HepG2 (cell line): ENCODE measurements at regions not wholly inside any gene's neighbourhood (a gene's known extent, or its start where the extent isn't known, plus 50 kb on each side); places are given as distances from the start of the nearest gene placed in this dataset.

Source experiments
- ATAC-seq: fragments of 200-7000 bp; cut with Tn5 transposase; 3 replicates; pipeline ENCODE4 v1.9.1; 2020; ENCODE audit warnings: mild to moderate bottlenecking, moderate library complexity
- BruUV-seq: library from RNA; stranded (reverse); fragments of 400-500 nt; replicated peaks from 2 replicates; lab custom pipeline; 2021; lab: Mats Ljungman, UMichigan
- CTCF ChIA-PET: fragments of 300-600 bp; formaldehyde crosslinking; extraction: SDS; loops from one replicate; lab custom pipeline; 2021; ENCODE audit warnings: low total read pairs, inconsistent platforms, low intra/inter-chr PET ratio; lab: Yijun Ruan, JAX
- POLR2A ChIA-PET: fragments of 350-600 bp; sonication (Branson Sonifier 250); formaldehyde crosslinking; loops from one replicate; lab custom pipeline; 2020; ENCODE audit warnings: antibody characterized with exemption, inconsistent platforms; lab: Yijun Ruan, JAX
- DNase-seq: peaks from one replicate; pipeline ENCODE4 v3.0.0-alpha.2; 2015; ENCODE audit warnings: low spot score
- FAIRE-seq: peaks from 3 replicates; lab custom pipeline; 2011; peaks lifted over from hg19 to GRCh38; lab: Jason Lieb, UNC
- H2AFZ ChIP-seq: one replicate; pipeline ENCODE4 v1.6.1; 2011; ENCODE audit warnings: low read length, inconsistent platforms
- H3K27ac ChIP-seq: fragments of 300-600 bp; 3 replicates; pipeline ENCODE4 v1.8.0; 2011; ENCODE audit warnings: mixed run types, mild to moderate bottlenecking, mixed read lengths, low read length, inconsistent platforms; ENCODE audit not compliant: insufficient read depth; ENCODE audit errors: extremely low read length
- H3K27me3 ChIP-seq, 2 experiments: fragments of 200-600 bp in 1 of 2; 2 replicates in 1 of 2; 3 replicates in 1 of 2; pipeline versions ENCODE4 v1.6.0 to v1.8.0; 2011; ENCODE audit warnings: low read length in 2 of 2, mild to moderate bottlenecking in 2 of 2, moderate library complexity in 2 of 2, inconsistent platforms in 1 of 2; ENCODE audit not compliant: insufficient read depth in 2 of 2, control insufficient read depth in 1 of 2
- H3K36me3 ChIP-seq, 2 experiments: fragments of 200-600 bp in 1 of 2; replicated peaks in 1 of 2; 2 replicates in 1 of 2; 3 replicates in 1 of 2; pipeline versions ENCODE4 v1.5.1 to v1.8.0; 2011; ENCODE audit warnings: low read length in 2 of 2, inconsistent platforms in 1 of 2; ENCODE audit not compliant: insufficient read depth in 2 of 2, control insufficient read depth in 1 of 2
- H3K4me1 ChIP-seq: 2 replicates; pipeline ENCODE4 v1.5.1; 2012; ENCODE audit warnings: low read length, inconsistent platforms; ENCODE audit not compliant: insufficient read depth
- H3K4me2 ChIP-seq: 2 replicates; pipeline ENCODE4 v1.6.0; 2011; ENCODE audit warnings: low read depth, low read length, inconsistent platforms
- H3K4me3 ChIP-seq, 3 experiments: fragments of 200-600 bp in 1 of 3; sonication (generic), shearing (Covaris generic) in 1 of 3; replicated peaks in 1 of 3; 2 replicates each; pipeline ENCODE4 v1.5.1; 2011 to 2016; ENCODE audit warnings: low read length in 3 of 3, inconsistent platforms in 2 of 3, low read depth in 2 of 3, mild to moderate bottlenecking in 2 of 3, control low read depth in 1 of 3, mixed read lengths in 1 of 3; ENCODE audit not compliant: insufficient read depth in 1 of 3
- H3K79me2 ChIP-seq: one replicate; pipeline ENCODE4 v1.6.1; 2011; ENCODE audit warnings: low read length, inconsistent platforms; ENCODE audit not compliant: insufficient read depth
- H3K9ac ChIP-seq: 2 replicates; pipeline ENCODE4 v1.6.0; 2011; ENCODE audit warnings: mild to moderate bottlenecking, low read depth, low read length, inconsistent platforms; ENCODE audit not compliant: insufficient read depth
- H3K9me3 ChIP-seq: 2 replicates; pipeline ENCODE4 v1.5.1; 2012; ENCODE audit warnings: mild to moderate bottlenecking, low read length
- H4K20me1 ChIP-seq: 2 replicates; pipeline ENCODE4 v1.6.0; 2011; ENCODE audit warnings: inconsistent platforms, mild to moderate bottlenecking, low read length, moderate library complexity; ENCODE audit not compliant: insufficient read depth
- ARNT2 ChIP-seq: sonication (generic); formaldehyde crosslinking; IDR thresholded peaks from 2 replicates; pipeline ENCODE4 v1.8.0; 2022; ENCODE audit warnings: mild to moderate bottlenecking, low read depth, missing genetic modification reagents, moderate library complexity
- CEBPB ChIP-seq: IDR thresholded peaks from 2 replicates; pipeline ENCODE4 v1.6.1; 2011; ENCODE audit warnings: low read depth, low read length, improper control_type of control experiment, borderline replicate concordance
- JUND ChIP-seq: sonication (generic); formaldehyde crosslinking; IDR thresholded peaks from 2 replicates; pipeline ENCODE4 v1.8.0; 2022; ENCODE audit warnings: mild to moderate bottlenecking, missing genetic modification reagents
- MBD4 ChIP-seq: IDR thresholded peaks from 2 replicates; pipeline ENCODE4 v1.6.1; 2012; ENCODE audit warnings: low read length, inconsistent platforms, borderline replicate concordance
- NFKB2 ChIP-seq: sonication (generic); formaldehyde crosslinking; IDR thresholded peaks from 2 replicates; pipeline ENCODE4 v1.4.0; 2020; ENCODE audit warnings: missing genetic modification reagents, borderline replicate concordance
- NFYC ChIP-seq: IDR thresholded peaks from 2 replicates; pipeline ENCODE4 v1.6.1; 2016; ENCODE audit warnings: missing genetic modification reagents, missing compliant biosample characterization
- POLR2A ChIP-seq, 2 experiments: IDR thresholded peaks; 2 replicates each; pipeline ENCODE4 v1.6.1; 2011; ENCODE audit warnings: low read depth in 2 of 2, low read length in 2 of 2, mild to moderate bottlenecking in 1 of 2, moderate library complexity in 1 of 2; ENCODE audit not compliant: insufficient read depth in 1 of 2
- RXRB ChIP-seq: IDR thresholded peaks from 2 replicates; pipeline ENCODE4 v1.6.1; 2016; ENCODE audit warnings: borderline replicate concordance, missing genetic modification reagents, missing compliant biosample characterization
- SNRNP70 ChIP-seq: fragments of 200-400 bp; formaldehyde crosslinking; IDR thresholded peaks from 2 replicates; pipeline ENCODE4 v1.6.1; 2017; ENCODE audit warnings: mild to moderate bottlenecking, low read depth, low read length, moderate library complexity
- TCF7 ChIP-seq: sonication (generic); IDR thresholded peaks from 2 replicates; pipeline ENCODE4 v1.6.1; 2016; ENCODE audit warnings: antibody characterized with exemption, low read depth
- ZNF296 ChIP-seq: sonication (generic); formaldehyde crosslinking; conservative IDR thresholded peaks from 2 replicates; pipeline ENCODE4 v1.5.0; 2020; ENCODE audit warnings: mild to moderate bottlenecking, missing genetic modification reagents
- ZNF460 ChIP-seq: sonication (generic); formaldehyde crosslinking; IDR thresholded peaks from 2 replicates; pipeline ENCODE4 v1.5.1; 2020; ENCODE audit warnings: missing genetic modification reagents, mild to moderate bottlenecking, borderline replicate concordance
- ZNF619 ChIP-seq: sonication (generic); formaldehyde crosslinking; IDR thresholded peaks from 2 replicates; pipeline ENCODE4 v1.4.0; 2020; ENCODE audit warnings: mild to moderate bottlenecking, missing genetic modification reagents
- ZNF772 ChIP-seq: sonication (generic); formaldehyde crosslinking; IDR thresholded peaks from 2 replicates; pipeline ENCODE4 v1.5.0; 2020; ENCODE audit warnings: mild to moderate bottlenecking, missing genetic modification reagents
- ZZZ3 ChIP-seq: sonication (generic); formaldehyde crosslinking; IDR thresholded peaks from 2 replicates; pipeline ENCODE4 v1.4.0; 2020; ENCODE audit warnings: missing genetic modification reagents, mild to moderate bottlenecking, borderline replicate concordance
- WGBS: methylation state at CpG from one replicate; pipeline ENCODE4 v1.1.6; 2017; ENCODE audit warnings: low lambda C conversion rate; 5-methylcytosine and 5-hydroxymethylcytosine counted together
- in situ Hi-C: cut with HindIII; loops from 2 replicates; pipeline ENCODE4 v1.10.0; 2017; ENCODE audit warnings: low pct_unique_long_range_greater_than_20kb; ENCODE audit not compliant: extremely low pct_ligation_motif_present
- intact Hi-C: fragments of 100-400 bp; cut with micrococcal nuclease; formaldehyde crosslinking; loops from one replicate; pipeline ENCODE4 v1.10.0; 2022; ENCODE audit not compliant: unreplicated experiment
- TF ChIP-seq, protein P1 (sequence below): sonication (generic); formaldehyde crosslinking; IDR thresholded peaks from 2 replicates; pipeline ENCODE4 v1.4.0; 2020; ENCODE audit warnings: missing genetic modification reagents; ENCODE audit errors: not compliant biosample characterization
- TF ChIP-seq, protein P2 (sequence below): IDR thresholded peaks from 2 replicates; pipeline ENCODE4 v1.6.1; 2016; ENCODE audit warnings: mild to moderate bottlenecking, missing biosample characterization, missing genetic modification reagents
- TF ChIP-seq, protein P3 (sequence below): sonication (generic); formaldehyde crosslinking; IDR thresholded peaks from 2 replicates; pipeline ENCODE4 v1.4.0; 2020; ENCODE audit warnings: missing genetic modification reagents, mild to moderate bottlenecking, borderline replicate concordance

DNA sequence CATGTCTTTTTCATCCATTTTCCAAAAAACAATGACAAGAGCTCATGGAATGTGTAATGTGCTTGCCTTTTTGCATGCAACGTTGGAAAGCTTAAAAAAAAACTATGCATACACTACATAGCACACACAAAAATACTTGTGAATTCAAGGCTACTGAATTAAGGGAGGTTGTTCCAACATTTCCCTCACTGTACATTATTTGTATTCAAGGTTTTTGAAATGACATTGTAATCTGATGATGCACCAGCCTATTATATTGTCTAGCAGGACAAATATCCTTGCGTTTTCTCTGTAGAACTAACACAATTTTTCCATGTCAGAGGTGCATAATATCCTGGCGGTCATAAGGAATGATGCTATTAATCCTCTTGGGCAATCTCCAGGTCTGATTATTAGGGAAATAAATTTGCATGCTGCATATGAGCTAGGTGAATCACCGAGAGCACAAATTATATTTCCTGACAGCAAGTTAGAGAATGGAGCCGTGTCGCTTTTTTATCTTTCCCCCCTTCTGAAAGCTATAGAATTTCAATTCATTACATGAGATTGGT is 836.9 kb upstream of the FANCL start:
- intact Hi-C loops = no loop called here

More for the DNA sequence above, 836.9 kb upstream of the FANCL start:
- ChIA-PET POLR2A (no interaction called here), CTCF (no interaction called here)
- H3K4me1 ChIP-seq = peaks cover 6% of the 10 kb centered on the region
- H3K27ac ChIP-seq = no peak overlapping the region
- H3K4me3 ChIP-seq = no peak overlapping the region
- DNase-seq = no peak
- no peaks in the 10 kb centered on the region for H3K36me3 ChIP-seq
- 21% methylated on average over 6 of the region's 6 CpGs for WGBS
- TF ChIP-seq ZNF772 (CRISPR knock-in tag) (no peak), TCF7 (no peak), RXRB (no peak), ZZZ3 (CRISPR knock-in tag) (no peak), NFYC (no peak), POLR2A (IDR thresholded peaks at IDR 0.05; ENCODE audit: insufficient read depth in 1 of 2, low read depth in 2 of 2, low read length in 2 of 2) (no peak), CEBPB (no peak), ZNF619 (no peak), ZNF460 (no peak), NFKB2 (CRISPR knock-in tag) (no peak), SNRNP70 (no peak), MBD4 (no peak), ARNT2 (no peak), JUND (CRISPR knock-in tag) (no peak), ZNF296 (CRISPR knock-in tag) (no peak)
- TF ChIP-seq, protein P1, sequence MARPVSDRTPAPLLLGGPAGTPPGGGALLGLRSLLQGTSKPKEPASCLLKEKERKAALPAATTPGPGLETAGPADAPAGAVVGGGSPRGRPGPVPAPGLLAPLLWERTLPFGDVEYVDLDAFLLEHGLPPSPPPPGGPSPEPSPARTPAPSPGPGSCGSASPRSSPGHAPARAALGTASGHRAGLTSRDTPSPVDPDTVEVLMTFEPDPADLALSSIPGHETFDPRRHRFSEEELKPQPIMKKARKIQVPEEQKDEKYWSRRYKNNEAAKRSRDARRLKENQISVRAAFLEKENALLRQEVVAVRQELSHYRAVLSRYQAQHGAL (CRISPR knock-in tag) = no peak
- TF ChIP-seq, protein P2, sequence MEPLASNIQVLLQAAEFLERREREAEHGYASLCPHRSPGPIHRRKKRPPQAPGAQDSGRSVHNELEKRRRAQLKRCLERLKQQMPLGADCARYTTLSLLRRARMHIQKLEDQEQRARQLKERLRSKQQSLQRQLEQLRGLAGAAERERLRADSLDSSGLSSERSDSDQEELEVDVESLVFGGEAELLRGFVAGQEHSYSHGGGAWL (CRISPR knock-in tag) = no peak
- TF ChIP-seq, protein P3, sequence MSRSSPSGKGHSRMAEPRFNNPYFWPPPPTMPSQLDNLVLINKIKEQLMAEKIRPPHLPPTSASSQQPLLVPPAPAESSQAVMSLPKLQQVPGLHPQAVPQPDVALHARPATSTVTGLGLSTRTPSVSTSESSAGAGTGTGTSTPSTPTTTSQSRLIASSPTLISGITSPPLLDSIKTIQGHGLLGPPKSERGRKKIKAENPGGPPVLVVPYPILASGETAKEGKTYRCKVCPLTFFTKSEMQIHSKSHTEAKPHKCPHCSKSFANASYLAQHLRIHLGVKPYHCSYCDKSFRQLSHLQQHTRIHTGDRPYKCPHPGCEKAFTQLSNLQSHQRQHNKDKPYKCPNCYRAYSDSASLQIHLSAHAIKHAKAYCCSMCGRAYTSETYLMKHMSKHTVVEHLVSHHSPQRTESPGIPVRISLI = no peak
- TF ChIP-seq, all 625 proteins: peak for 0
- Histone ChIP-seq H3K9me3 (no peaks in the 10 kb centered on the region), H2AFZ (no peak overlapping the region), H3K9ac (no peak overlapping the region), H4K20me1 (no peaks in the 10 kb centered on the region), H3K27me3 (peaks cover 0 to 6% of the 10 kb centered on the region in 2 experiments; a peak in 1 of 5 replicates), H3K4me2 (no peak overlapping the region), H3K79me2 (no peaks in the 10 kb centered on the region)
- FAIRE-seq = no peak
- no peak for ATAC-seq
- in situ Hi-C loops = no loop called here
- BruUV-seq = no TSS peak
